HG02852 (cell line): ENCODE measurements at regions not wholly inside any gene's neighbourhood (a gene's known extent, or its start where the extent isn't known, plus 50 kb on each side); places are given as distances from the start of the nearest gene placed in this dataset.

Experiments
- ATAC-seq: cut with Tn5 transposase; IDR thresholded peaks from one replicate; pipeline ENCODE4 v1.9.1; 2021; ENCODE audit warnings: mild to moderate bottlenecking, moderate library complexity; ENCODE audit not compliant: unreplicated experiment

- no peak for ATAC-seq
Observed at GRCh38 chr3:194277786-194278130, 73.4 kb downstream of the CPN2 start.

- ATAC-seq: no peak
Observed at GRCh38 chr3:194278186-194278845, 72.8 kb downstream of the CPN2 start.

GRCh38 chr3:194279101-194279500 lies 72.0 kb downstream of the CPN2 start:
- ATAC-seq: no peak

- no peak for ATAC-seq
Observed at GRCh38 chr3:194279701-194280360, 71.3 kb downstream of the CPN2 start.

- ATAC-seq: no peak
Observed at GRCh38 chr3:194280777-194281176, 70.4 kb downstream of the CPN2 start.

- ATAC-seq: no peak
Observed at GRCh38 chr3:194281306-194281705, 69.8 kb downstream of the CPN2 start.

GRCh38 chr3:194281766-194282165 lies 69.4 kb downstream of the CPN2 start:
- no peak for ATAC-seq

- ATAC-seq: no peak
Observed at GRCh38 chr3:194282436-194283122, 68.5 kb downstream of the CPN2 start.

- ATAC-seq: no peak
Observed at GRCh38 chr3:194283221-194284006, 67.7 kb downstream of the CPN2 start.

GRCh38 chr3:194284351-194284750 lies 66.8 kb downstream of the CPN2 start:
- ATAC-seq: no peak

- ATAC-seq: no peak
Observed at GRCh38 chr3:194285024-194285849, 65.9 kb downstream of the CPN2 start.

GRCh38 chr3:194285850-194286197 lies 65.3 kb downstream of the CPN2 start:
- no peak for ATAC-seq

- ATAC-seq: no peak
Observed at GRCh38 chr3:194286375-194287146, 64.6 kb downstream of the CPN2 start.

- ATAC-seq: no peak
Observed at GRCh38 chr3:194287374-194287773, 63.8 kb downstream of the CPN2 start.

- no peak for ATAC-seq
Observed at GRCh38 chr3:194287977-194288706, 63.0 kb downstream of the CPN2 start.
